ENCODE measurements at regions not wholly inside any gene's neighbourhood (a gene's known extent, or its start where the extent isn't known, plus 50 kb on each side); places are given as distances from the start of the nearest gene placed in this dataset.

GRCh38 chr6:43952746-43953145 lies 174.5 kb downstream of the MRPL14 start:
- TF ChIP-seq POLR2AphosphoS5 (IDR thresholded peaks at IDR 0.05) (no peak), CTCF (IDR thresholded peaks at IDR 0.05) (no peak), POLR2A (IDR thresholded peaks at IDR 0.05) (no peak), EP300 (IDR thresholded peaks at IDR 0.05) (no peak)
